Activated CD4-positive, alpha-beta T cell treated with anti-CD3 and anti-CD28 coated beads, Interleukin-2, amount 50 U/mL, for 24 hours (primary cell): ENCODE measurements at regions not wholly inside any gene's neighbourhood (a gene's known extent, or its start where the extent isn't known, plus 50 kb on each side); places are given as distances from the start of the nearest gene placed in this dataset.

Source experiments
- DNase-seq, 2 donors: peaks; one replicate each; pipeline ENCODE4 v3.0.0-alpha.2; 2020; ENCODE audit warnings: low read depth in 1 of 2, low spot score in 1 of 2

GRCh38 chr22:27213294-27213693 is 555.9 kb downstream of the MIAT start:
- DNase-seq, result no peak

- no peak for DNase-seq
These were observed 556.6 kb downstream of the MIAT start for GRCh38 chr22:27213766-27214581.

GRCh38 chr22:27214691-27215090 is 557.3 kb downstream of the MIAT start:
- DNase-seq, result no peak

- DNase-seq, result no peak
These were observed 558.5 kb downstream of the MIAT start for GRCh38 chr22:27215871-27216270.

- no peak for DNase-seq
These were observed 559.1 kb downstream of the MIAT start for GRCh38 chr22:27216444-27216843.

GRCh38 chr22:27217154-27217553 is 559.8 kb downstream of the MIAT start:
- no peak for DNase-seq

GRCh38 chr22:27218012-27218920 is 560.9 kb downstream of the MIAT start:
- no peak for DNase-seq

- no peak for DNase-seq
These were observed 561.6 kb downstream of the MIAT start for GRCh38 chr22:27219036-27219435.

- no peak for DNase-seq
These were observed 563.0 kb downstream of the MIAT start for GRCh38 chr22:27220339-27220738.

- DNase-seq, result no peak
These were observed 564.8 kb downstream of the MIAT start for GRCh38 chr22:27222178-27222577.

- DNase-seq, result no peak
These were observed 566.2 kb downstream of the MIAT start for GRCh38 chr22:27223317-27224177.

- no peak for DNase-seq
These were observed 567.3 kb downstream of the MIAT start for GRCh38 chr22:27224485-27225374.

GRCh38 chr22:27226666-27227065 is 569.3 kb downstream of the MIAT start:
- no peak for DNase-seq

GRCh38 chr22:27228771-27229170 is 571.4 kb downstream of the MIAT start:
- DNase-seq, result no peak

- DNase-seq, result no peak
These were observed 571.4 kb downstream of the MN1 start for GRCh38 chr22:27230189-27230588.

GRCh38 chr22:27231266-27231665 is 570.3 kb downstream of the MN1 start:
- DNase-seq, result no peak

GRCh38 chr22:27232077-27232476 is 569.5 kb downstream of the MN1 start:
- DNase-seq, result no peak

GRCh38 chr22:27237080-27237741 is 564.3 kb downstream of the MN1 start:
- DNase-seq, result no peak

- DNase-seq, result no peak
These were observed 562.5 kb downstream of the MN1 start for GRCh38 chr22:27238935-27239510.
